HepG2 (cell line): ENCODE measurements at regions not wholly inside any gene's neighbourhood (a gene's known extent, or its start where the extent isn't known, plus 50 kb on each side); places are given as distances from the start of the nearest gene placed in this dataset.

Source experiments
- ATAC-seq: fragments of 200-7000 bp; cut with Tn5 transposase; 3 replicates; pipeline ENCODE4 v1.9.1; 2020; ENCODE audit warnings: mild to moderate bottlenecking, moderate library complexity
- BruUV-seq: library from RNA; stranded (reverse); fragments of 400-500 nt; replicated peaks from 2 replicates; lab custom pipeline; 2021; lab: Mats Ljungman, UMichigan
- CTCF ChIA-PET: fragments of 300-600 bp; formaldehyde crosslinking; extraction: SDS; loops from one replicate; lab custom pipeline; 2021; ENCODE audit warnings: low total read pairs, inconsistent platforms, low intra/inter-chr PET ratio; lab: Yijun Ruan, JAX
- POLR2A ChIA-PET: fragments of 350-600 bp; sonication (Branson Sonifier 250); formaldehyde crosslinking; loops from one replicate; lab custom pipeline; 2020; ENCODE audit warnings: antibody characterized with exemption, inconsistent platforms; lab: Yijun Ruan, JAX
- DNase-seq: peaks from one replicate; pipeline ENCODE4 v3.0.0-alpha.2; 2015; ENCODE audit warnings: low spot score
- FAIRE-seq: peaks from 3 replicates; lab custom pipeline; 2011; peaks lifted over from hg19 to GRCh38; lab: Jason Lieb, UNC
- H2AFZ ChIP-seq: one replicate; pipeline ENCODE4 v1.6.1; 2011; ENCODE audit warnings: low read length, inconsistent platforms
- H3K27ac ChIP-seq: fragments of 300-600 bp; 3 replicates; pipeline ENCODE4 v1.8.0; 2011; ENCODE audit warnings: mixed run types, mild to moderate bottlenecking, mixed read lengths, low read length, inconsistent platforms; ENCODE audit not compliant: insufficient read depth; ENCODE audit errors: extremely low read length
- H3K27me3 ChIP-seq, 2 experiments: fragments of 200-600 bp in 1 of 2; 2 replicates in 1 of 2; 3 replicates in 1 of 2; pipeline versions ENCODE4 v1.6.0 to v1.8.0; 2011; ENCODE audit warnings: low read length in 2 of 2, mild to moderate bottlenecking in 2 of 2, moderate library complexity in 2 of 2, inconsistent platforms in 1 of 2; ENCODE audit not compliant: insufficient read depth in 2 of 2, control insufficient read depth in 1 of 2
- H3K36me3 ChIP-seq, 2 experiments: fragments of 200-600 bp in 1 of 2; replicated peaks in 1 of 2; 2 replicates in 1 of 2; 3 replicates in 1 of 2; pipeline versions ENCODE4 v1.5.1 to v1.8.0; 2011; ENCODE audit warnings: low read length in 2 of 2, inconsistent platforms in 1 of 2; ENCODE audit not compliant: insufficient read depth in 2 of 2, control insufficient read depth in 1 of 2
- H3K4me1 ChIP-seq: 2 replicates; pipeline ENCODE4 v1.5.1; 2012; ENCODE audit warnings: low read length, inconsistent platforms; ENCODE audit not compliant: insufficient read depth
- H3K4me2 ChIP-seq: 2 replicates; pipeline ENCODE4 v1.6.0; 2011; ENCODE audit warnings: low read depth, low read length, inconsistent platforms
- H3K4me3 ChIP-seq, 3 experiments: fragments of 200-600 bp in 1 of 3; sonication (generic), shearing (Covaris generic) in 1 of 3; replicated peaks in 1 of 3; 2 replicates each; pipeline ENCODE4 v1.5.1; 2011 to 2016; ENCODE audit warnings: low read length in 3 of 3, inconsistent platforms in 2 of 3, low read depth in 2 of 3, mild to moderate bottlenecking in 2 of 3, control low read depth in 1 of 3, mixed read lengths in 1 of 3; ENCODE audit not compliant: insufficient read depth in 1 of 3
- H3K79me2 ChIP-seq: one replicate; pipeline ENCODE4 v1.6.1; 2011; ENCODE audit warnings: low read length, inconsistent platforms; ENCODE audit not compliant: insufficient read depth
- H3K9ac ChIP-seq: 2 replicates; pipeline ENCODE4 v1.6.0; 2011; ENCODE audit warnings: mild to moderate bottlenecking, low read depth, low read length, inconsistent platforms; ENCODE audit not compliant: insufficient read depth
- H3K9me3 ChIP-seq: 2 replicates; pipeline ENCODE4 v1.5.1; 2012; ENCODE audit warnings: mild to moderate bottlenecking, low read length
- H4K20me1 ChIP-seq: 2 replicates; pipeline ENCODE4 v1.6.0; 2011; ENCODE audit warnings: inconsistent platforms, mild to moderate bottlenecking, low read length, moderate library complexity; ENCODE audit not compliant: insufficient read depth
- ATF1 ChIP-seq: IDR thresholded peaks from 2 replicates; pipeline ENCODE4 v1.6.1; 2016; ENCODE audit warnings: mild to moderate bottlenecking, control low read depth
- BORCS8-MEF2B ChIP-seq: sonication (generic); formaldehyde crosslinking; IDR thresholded peaks from 2 replicates; pipeline ENCODE4 v1.8.0; 2022; ENCODE audit warnings: mild to moderate bottlenecking, missing genetic modification reagents
- CTCF ChIP-seq: sonication (generic); formaldehyde crosslinking; IDR thresholded peaks from 2 replicates; pipeline ENCODE4 v1.5.0; 2020; ENCODE audit warnings: mild to moderate bottlenecking, missing genetic modification reagents, moderate library complexity
- FOXP1 ChIP-seq, 2 experiments: fragments of 450-650 bp in 1 of 2; IDR thresholded peaks; 2 replicates each; pipeline ENCODE4 v1.6.1; 2017 to 2018; ENCODE audit warnings: antibody characterized with exemption in 1 of 2
- PITX1 ChIP-seq: sonication (generic); formaldehyde crosslinking; IDR thresholded peaks from 2 replicates; pipeline ENCODE4 v1.5.1; 2020; ENCODE audit warnings: mild to moderate bottlenecking, missing genetic modification reagents
- PRDM10 ChIP-seq: sonication (generic); formaldehyde crosslinking; IDR thresholded peaks from 2 replicates; pipeline ENCODE4 v1.4.0; 2020; ENCODE audit warnings: low read depth, missing genetic modification reagents
- TFAP4 ChIP-seq: sonication (generic); IDR thresholded peaks from 2 replicates; pipeline ENCODE4 v1.6.1; 2016; ENCODE audit warnings: low read depth, borderline replicate concordance
- ZNF281 ChIP-seq: sonication (generic); formaldehyde crosslinking; IDR thresholded peaks from 2 replicates; pipeline ENCODE4 v1.4.0; 2020; ENCODE audit warnings: missing genetic modification reagents, borderline replicate concordance
- ZNF619 ChIP-seq: sonication (generic); formaldehyde crosslinking; IDR thresholded peaks from 2 replicates; pipeline ENCODE4 v1.4.0; 2020; ENCODE audit warnings: mild to moderate bottlenecking, missing genetic modification reagents
- WGBS: methylation state at CpG from one replicate; pipeline ENCODE4 v1.1.6; 2017; ENCODE audit warnings: low lambda C conversion rate; 5-methylcytosine and 5-hydroxymethylcytosine counted together
- in situ Hi-C: cut with HindIII; loops from 2 replicates; pipeline ENCODE4 v1.10.0; 2017; ENCODE audit warnings: low pct_unique_long_range_greater_than_20kb; ENCODE audit not compliant: extremely low pct_ligation_motif_present
- intact Hi-C: fragments of 100-400 bp; cut with micrococcal nuclease; formaldehyde crosslinking; loops from one replicate; pipeline ENCODE4 v1.10.0; 2022; ENCODE audit not compliant: unreplicated experiment

GRCh38 chr6:37102299-37103168 lies 67.4 kb upstream of the PIM1 start (continued):
- TF ChIP-seq FOXP1 (IDR thresholded peaks at IDR 0.05) (no peak), FOXP1 (CRISPR knock-in tag; IDR thresholded peaks at IDR 0.05) (peak; percentile 40; the same call in 1 of the 2 replicates), BORCS8-MEF2B (no peak)
- TF ChIP-seq, all 625 proteins: peak for 264

- Histone ChIP-seq H3K9ac (peak overlapping the region; percentile 82), H3K4me3 (peak overlapping the region; percentile 19 to 69 (median 37); a peak in 5 of 6 replicates), H4K20me1 (no peaks in the 10 kb centered on the region), H3K4me1 (peaks cover 96% of the 10 kb centered on the region), H3K36me3 (no peaks in the 10 kb centered on the region), H3K27me3 (no peaks in the 10 kb centered on the region), H3K79me2 (no peaks in the 10 kb centered on the region), H2AFZ (no peak overlapping the region), H3K27ac (peak overlapping the region; percentile 89), H3K4me2 (peak overlapping the region; percentile 96), H3K9me3 (no peaks in the 10 kb centered on the region)
- in situ Hi-C loops (loop anchor here (5.0 kb wide), 1 partner anchor 51 kb away; no protein-coding TSS in a partner anchor), intact Hi-C loops (loop anchor here (1.0 kb wide), 3 partner anchors 25 to 69 kb away; no protein-coding TSS in a partner anchor)
- POLR2A ChIA-PET: interaction anchor here (0.6 to 5.9 kb wide), 24 partner anchors 7 to 85 kb away, joined by 3 to 132 read pairs (median 6); partner anchors contain the start of gene PIM1
- CTCF ChIA-PET: interaction anchor here (1.2 kb wide), 1 partner anchor 44 kb away, joined by 3 read pairs; no protein-coding TSS in a partner anchor
- ATAC-seq: peak; percentile 37
- no TSS peak for BruUV-seq
- no peak for FAIRE-seq
- DNase-seq: peak; percentile 85
- 10% methylated on average over 10 of the region's 10 CpGs for WGBS
- peak; percentile 78 for TF ChIP-seq PITX1 (CRISPR knock-in tag)
- no peak for TF ChIP-seq CTCF (CRISPR knock-in tag)
- peak; percentile 100 for TF ChIP-seq TFAP4
- TF ChIP-seq ZNF619 (CRISPR knock-in tag): peak; percentile 73; the same call in 1 of the 2 replicates
- peak; percentile 77 for TF ChIP-seq PRDM10 (CRISPR knock-in tag)
- peak; percentile 96 for TF ChIP-seq ZNF281 (CRISPR knock-in tag)
- TF ChIP-seq ATF1: 0 out of 2 replicates have a peak, but pooled peaks have one; percentile 27
Observed at GRCh38 chr6:37103169-37104039, 66.5 kb upstream of the PIM1 start.
